ENCODE measurements at regions not wholly inside any gene's neighbourhood (a gene's known extent, or its start where the extent isn't known, plus 50 kb on each side); places are given as distances from the start of the nearest gene placed in this dataset.
"Not testable (repeated sequence)": the region's sequence is repeated elsewhere in the genome, so short reads cannot be mapped to it uniquely, and the experiment has no call there.

DNA sequence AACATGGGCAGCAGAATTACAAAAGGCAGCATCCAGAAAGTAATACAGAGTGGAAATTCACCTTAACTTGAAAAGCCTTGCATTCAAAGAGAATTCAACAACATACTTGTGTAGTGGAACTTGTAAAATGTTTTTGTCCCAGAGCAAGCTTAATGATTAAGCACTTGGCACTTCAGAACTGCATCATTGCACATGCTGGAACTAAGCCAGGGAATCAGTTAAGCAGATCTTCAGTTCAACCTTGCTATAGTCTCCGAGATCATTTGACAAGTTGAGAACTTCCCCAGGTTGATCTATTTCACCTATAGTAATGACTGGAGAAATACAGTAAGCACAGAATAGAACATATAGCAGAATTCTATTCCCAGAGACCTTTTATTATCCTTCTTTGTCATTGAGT, 1337.2 kb upstream of the NXPH2 start:
- no peak overlapping the region for H3K4me3 ChIP-seq (ENCODE audit: low read depth, low read length)
- TF ChIP-seq, protein P1, sequence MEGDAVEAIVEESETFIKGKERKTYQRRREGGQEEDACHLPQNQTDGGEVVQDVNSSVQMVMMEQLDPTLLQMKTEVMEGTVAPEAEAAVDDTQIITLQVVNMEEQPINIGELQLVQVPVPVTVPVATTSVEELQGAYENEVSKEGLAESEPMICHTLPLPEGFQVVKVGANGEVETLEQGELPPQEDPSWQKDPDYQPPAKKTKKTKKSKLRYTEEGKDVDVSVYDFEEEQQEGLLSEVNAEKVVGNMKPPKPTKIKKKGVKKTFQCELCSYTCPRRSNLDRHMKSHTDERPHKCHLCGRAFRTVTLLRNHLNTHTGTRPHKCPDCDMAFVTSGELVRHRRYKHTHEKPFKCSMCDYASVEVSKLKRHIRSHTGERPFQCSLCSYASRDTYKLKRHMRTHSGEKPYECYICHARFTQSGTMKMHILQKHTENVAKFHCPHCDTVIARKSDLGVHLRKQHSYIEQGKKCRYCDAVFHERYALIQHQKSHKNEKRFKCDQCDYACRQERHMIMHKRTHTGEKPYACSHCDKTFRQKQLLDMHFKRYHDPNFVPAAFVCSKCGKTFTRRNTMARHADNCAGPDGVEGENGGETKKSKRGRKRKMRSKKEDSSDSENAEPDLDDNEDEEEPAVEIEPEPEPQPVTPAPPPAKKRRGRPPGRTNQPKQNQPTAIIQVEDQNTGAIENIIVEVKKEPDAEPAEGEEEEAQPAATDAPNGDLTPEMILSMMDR (conservative IDR thresholded peaks at IDR 0.05; ENCODE audit: low read depth, low read length): no peak
- DNase-seq (ENCODE audit: low read depth): no peak

DNA sequence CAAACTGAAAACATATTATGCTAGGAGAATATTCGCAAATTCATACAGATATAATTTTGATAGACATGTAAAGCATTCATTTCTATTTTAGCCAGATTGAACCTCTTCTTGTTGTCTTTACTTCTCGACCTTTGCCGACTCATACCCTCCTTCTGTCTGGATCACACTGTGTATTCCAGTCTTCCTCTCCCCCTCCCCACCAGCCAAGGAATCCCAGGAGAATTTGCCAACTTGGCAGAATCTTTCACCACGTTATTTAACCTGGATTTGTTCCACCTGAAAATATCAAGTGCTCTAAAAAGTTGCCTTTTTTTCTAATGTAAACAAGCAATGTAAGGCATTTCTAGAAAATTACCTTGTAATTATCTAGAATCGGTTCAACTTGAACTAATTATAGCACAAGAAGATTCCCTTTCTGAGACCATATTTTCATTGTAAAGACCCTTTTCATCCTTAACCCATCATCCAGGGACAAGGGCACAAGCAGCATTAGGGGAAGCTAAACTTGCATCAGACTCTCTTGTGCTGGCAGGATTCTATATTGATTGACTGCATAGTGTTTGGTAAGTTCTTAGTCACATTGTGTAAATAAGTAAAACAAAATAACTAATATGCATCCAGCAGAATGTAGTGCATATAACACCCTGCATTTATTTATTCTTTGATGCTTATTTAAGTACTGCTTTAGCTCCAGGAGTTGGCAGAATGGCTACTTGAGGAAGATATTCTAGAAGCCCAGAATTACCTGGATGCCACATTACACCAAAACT, 1328.7 kb upstream of the NXPH2 start:
- DNase-seq (ENCODE audit: low read depth): no peak
- TF ChIP-seq, protein P1 (conservative IDR thresholded peaks at IDR 0.05; ENCODE audit: low read depth, low read length): no peak
- no peak overlapping the region for H3K4me3 ChIP-seq (ENCODE audit: low read depth, low read length)

DNA sequence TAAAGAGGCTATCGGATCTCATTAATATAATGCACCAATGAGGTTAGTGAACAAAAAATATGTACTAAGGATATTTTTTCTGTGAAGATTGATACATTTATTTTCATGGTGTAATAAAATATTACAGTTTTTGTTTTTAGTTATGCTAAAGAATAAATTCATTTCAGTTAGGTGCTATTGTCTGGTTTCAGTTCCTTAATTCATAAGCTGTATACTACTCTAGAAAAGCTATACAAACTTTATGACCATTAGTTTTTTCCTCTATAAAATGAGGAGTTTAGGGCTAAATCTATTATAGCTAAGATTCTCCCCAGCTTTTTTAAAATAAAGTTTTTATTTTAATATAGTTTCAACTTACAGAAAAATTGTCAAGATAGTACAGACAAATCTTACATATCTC, 1311.7 kb upstream of the NXPH2 start:
- no peak overlapping the region for H3K4me3 ChIP-seq (ENCODE audit: low read depth, low read length)
- no peak for DNase-seq (ENCODE audit: low read depth)
- TF ChIP-seq, protein P1 (conservative IDR thresholded peaks at IDR 0.05; ENCODE audit: low read depth, low read length): no peak

DNA sequence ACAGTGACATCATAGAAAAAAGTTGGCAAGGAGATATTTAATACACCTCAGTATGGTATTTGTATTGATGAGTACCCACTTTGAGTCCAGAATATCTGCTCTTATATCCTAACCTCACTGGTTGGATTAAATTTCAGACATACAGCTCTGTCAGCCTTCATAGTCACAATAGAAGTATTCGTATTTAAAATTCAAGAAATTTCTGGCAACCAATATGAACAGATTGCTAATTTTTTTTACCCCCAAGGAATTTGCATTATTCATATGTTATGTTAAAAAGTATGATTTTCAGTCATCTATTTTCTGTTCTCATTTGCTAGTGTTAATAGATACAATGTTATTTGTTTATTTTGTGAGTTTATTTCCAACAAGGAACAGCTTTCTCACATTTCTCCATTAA, 1306.8 kb upstream of the NXPH2 start:
- TF ChIP-seq, protein P1 (conservative IDR thresholded peaks at IDR 0.05; ENCODE audit: low read depth, low read length): no peak
- no peak overlapping the region for H3K4me3 ChIP-seq (ENCODE audit: low read depth, low read length)
- no peak for DNase-seq (ENCODE audit: low read depth)

DNA sequence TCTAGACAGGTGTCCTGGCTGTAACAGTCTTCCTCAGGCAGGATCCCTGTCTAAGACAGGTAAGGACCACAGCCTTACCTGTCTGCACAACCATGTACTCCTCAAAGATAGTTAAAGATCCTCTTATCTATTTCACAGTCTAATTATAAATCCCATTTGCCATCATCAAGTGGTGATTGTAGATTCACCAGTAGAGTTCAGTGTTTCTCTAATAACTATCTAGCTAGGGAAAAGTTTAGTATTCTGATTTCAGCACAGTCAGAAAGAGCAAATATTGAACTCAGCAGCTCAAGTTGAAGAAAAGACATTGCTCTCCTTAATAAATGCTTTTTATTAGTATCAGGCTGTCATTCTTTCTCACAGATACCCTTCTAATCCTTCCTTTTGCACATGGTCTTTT, 1305.5 kb upstream of the NXPH2 start:
- no peak overlapping the region for H3K4me3 ChIP-seq (ENCODE audit: low read depth, low read length)
- DNase-seq (ENCODE audit: low read depth): peak; percentile 40
- TF ChIP-seq, protein P1 (conservative IDR thresholded peaks at IDR 0.05; ENCODE audit: low read depth, low read length): peak; percentile 34

DNA sequence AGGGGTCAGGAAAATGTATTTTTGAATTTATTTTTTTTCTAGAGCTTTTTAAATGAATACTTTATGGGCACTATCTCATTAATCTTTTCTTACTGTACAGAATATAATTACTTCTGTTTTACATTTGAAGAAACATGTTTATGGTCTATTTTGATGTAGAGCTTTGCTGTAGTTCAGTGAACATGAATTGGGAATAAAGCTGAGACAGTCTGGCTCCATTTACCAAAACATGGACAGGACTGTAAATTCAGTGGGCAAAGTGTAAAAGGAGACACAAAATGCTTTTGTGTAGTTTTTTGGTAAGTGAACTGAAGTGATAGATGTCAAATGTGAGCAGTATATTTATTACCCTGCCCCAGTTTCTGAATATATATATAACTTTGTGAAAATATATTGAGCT, 1298.8 kb upstream of the NXPH2 start:
- H3K4me3 ChIP-seq (ENCODE audit: low read depth, low read length): no peak overlapping the region
- TF ChIP-seq, protein P1 (conservative IDR thresholded peaks at IDR 0.05; ENCODE audit: low read depth, low read length): no peak
- DNase-seq (ENCODE audit: low read depth): no peak

DNA sequence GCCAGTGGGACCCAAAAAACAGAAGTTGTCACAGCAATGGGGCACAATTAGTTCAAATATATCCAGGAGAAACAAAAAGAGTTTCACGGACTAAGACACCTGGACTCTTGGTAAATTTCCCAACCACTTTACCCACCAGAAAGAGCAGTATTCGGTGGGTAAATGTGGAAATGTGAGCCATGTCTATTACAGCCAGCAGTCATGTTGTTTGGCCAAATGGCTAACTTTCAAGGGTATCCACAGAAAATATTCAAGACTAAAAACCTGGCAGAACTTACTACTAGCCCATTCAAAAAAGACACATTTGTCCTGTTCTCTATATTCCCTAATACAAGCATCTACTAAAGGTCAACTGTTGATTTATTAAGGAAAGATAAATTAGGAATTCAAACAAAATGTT, 1296.0 kb upstream of the NXPH2 start:
- TF ChIP-seq, protein P1 (conservative IDR thresholded peaks at IDR 0.05; ENCODE audit: low read depth, low read length): no peak
- no peak for DNase-seq (ENCODE audit: low read depth)
- H3K4me3 ChIP-seq (ENCODE audit: low read depth, low read length): no peak overlapping the region

DNA sequence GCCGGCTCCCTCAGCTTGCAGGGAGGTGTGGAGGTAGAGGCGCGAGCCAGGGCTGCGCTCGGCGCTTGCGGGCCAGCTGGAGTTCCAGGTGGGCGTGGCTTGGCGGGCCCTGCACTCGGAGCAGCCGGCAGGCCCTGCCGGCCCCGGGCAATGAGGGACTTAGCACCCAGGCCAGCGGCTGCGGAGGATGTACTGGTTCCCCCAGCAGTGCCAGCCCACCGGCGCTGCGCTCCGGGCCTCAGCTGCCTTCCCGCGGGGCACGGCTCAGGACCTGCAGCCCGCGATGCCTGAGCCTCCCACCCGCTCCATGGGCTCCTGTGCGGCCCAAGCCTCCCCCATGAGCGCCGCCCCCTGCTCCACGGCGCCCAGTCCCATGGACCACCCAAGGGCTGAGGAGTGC, 1293.6 kb upstream of the NXPH2 start:
- DNase-seq (ENCODE audit: low read depth); H3K4me3 ChIP-seq (ENCODE audit: low read depth, low read length): not testable (repeated sequence)

Data from choroid plexus epithelial cell (primary cell).